Activated naive CD4-positive, alpha-beta T cell treated with anti-CD3 and anti-CD28 coated beads, Interleukin-2, amount 50 U/mL, for 24 hours (primary cell): ENCODE measurements at regions not wholly inside any gene's neighbourhood (a gene's known extent, or its start where the extent isn't known, plus 50 kb on each side); places are given as distances from the start of the nearest gene placed in this dataset.

Experiments used
- H3K27ac Mint-ChIP-seq: one replicate; pipeline ENCODE4 v1.8.0; 2021; ENCODE audit warnings: mild to moderate bottlenecking, mixed read lengths
- H3K27me3 Mint-ChIP-seq: one replicate; pipeline ENCODE4 v1.8.0; 2021; ENCODE audit warnings: mixed read lengths
- H3K36me3 Mint-ChIP-seq: one replicate; pipeline ENCODE4 v1.8.0; 2021; ENCODE audit warnings: mixed read lengths
- H3K4me1 Mint-ChIP-seq: one replicate; pipeline ENCODE4 v1.8.0; 2021; ENCODE audit warnings: mixed read lengths
- H3K4me3 Mint-ChIP-seq: one replicate; pipeline ENCODE4 v1.8.0; 2021; ENCODE audit warnings: mild to moderate bottlenecking, mixed read lengths
- H3K9me3 Mint-ChIP-seq: one replicate; pipeline ENCODE4 v1.8.0; 2021; ENCODE audit warnings: mixed read lengths

GRCh38 chr4:115331241-115331640 lies 217.8 kb upstream of the NDST4 start:
- no peaks in the 10 kb centered on the region for H3K36me3 Mint-ChIP-seq
- no peak overlapping the region for H3K4me3 Mint-ChIP-seq
- no peak overlapping the region for H3K27ac Mint-ChIP-seq
- no peaks in the 10 kb centered on the region for H3K27me3 Mint-ChIP-seq
- peaks cover 5% of the 10 kb centered on the region for H3K9me3 Mint-ChIP-seq
- H3K4me1 Mint-ChIP-seq: no peaks in the 10 kb centered on the region

GRCh38 chr4:115325836-115326235 lies 212.4 kb upstream of the NDST4 start:
- Mint-ChIP-seq H3K9me3 (no peaks in the 10 kb centered on the region), H3K4me3 (no peak overlapping the region), H3K27ac (no peak overlapping the region), H3K27me3 (no peaks in the 10 kb centered on the region), H3K4me1 (no peaks in the 10 kb centered on the region), H3K36me3 (no peaks in the 10 kb centered on the region)

DNA sequence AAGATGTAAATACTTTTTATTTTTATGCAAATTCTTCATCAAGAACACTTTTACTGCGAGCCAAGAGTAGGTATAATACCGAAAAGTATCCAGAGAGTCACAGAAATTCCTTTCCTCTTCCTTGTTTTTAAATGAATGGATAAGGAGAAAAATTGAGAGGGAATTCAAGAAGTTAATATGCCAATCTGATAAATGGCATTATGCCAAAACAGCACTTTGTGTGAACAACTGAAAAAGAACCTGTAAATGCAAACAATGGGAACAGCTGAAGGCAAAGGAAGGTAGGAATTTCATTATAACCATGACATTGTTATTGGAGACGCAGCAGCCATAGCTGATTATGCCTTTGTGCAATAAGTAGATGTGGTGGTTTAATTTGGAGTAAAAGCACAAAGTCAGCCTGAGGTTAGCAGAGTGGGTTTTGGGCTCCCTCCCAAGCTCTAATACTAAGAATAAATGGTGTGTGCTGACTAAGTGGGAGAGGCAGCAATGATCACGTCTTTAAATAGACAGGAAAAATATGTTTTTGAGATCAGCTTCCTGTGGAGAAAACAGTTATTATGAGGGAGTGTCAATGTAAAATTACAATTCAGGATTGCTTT lies 209.8 kb upstream of the NDST4 start:
- Mint-ChIP-seq H3K4me1 (no peaks in the 10 kb centered on the region), H3K9me3 (peaks cover 6% of the 10 kb centered on the region), H3K36me3 (no peaks in the 10 kb centered on the region), H3K27ac (no peak overlapping the region), H3K4me3 (no peak overlapping the region), H3K27me3 (no peaks in the 10 kb centered on the region)

DNA sequence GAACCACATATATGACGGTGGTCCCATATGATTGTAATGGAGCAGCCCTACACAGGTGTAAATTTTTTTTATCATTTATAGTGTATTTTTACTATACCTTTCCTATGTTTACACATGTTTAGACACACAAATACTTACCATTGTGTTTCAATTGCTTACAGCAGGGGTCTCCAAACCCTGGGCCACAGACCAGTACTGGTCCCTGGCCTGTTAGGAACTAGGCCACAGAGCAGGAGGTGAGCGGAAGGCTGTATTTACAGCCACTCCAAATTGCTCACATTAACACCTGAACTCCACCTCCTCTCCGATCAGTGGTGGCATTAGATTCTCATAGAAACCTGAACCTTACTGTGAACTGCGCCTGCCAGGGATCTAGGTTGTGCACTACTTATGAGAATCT lies 201.8 kb upstream of the NDST4 start:
- Mint-ChIP-seq H3K4me1 (no peaks in the 10 kb centered on the region), H3K9me3 (peaks cover 11% of the 10 kb centered on the region), H3K27ac (no peak overlapping the region), H3K36me3 (no peaks in the 10 kb centered on the region), H3K4me3 (no peak overlapping the region), H3K27me3 (no peaks in the 10 kb centered on the region)

GRCh38 chr4:115310641-115311040 lies 197.2 kb upstream of the NDST4 start:
- Mint-ChIP-seq H3K36me3 (no peaks in the 10 kb centered on the region), H3K27ac (no peak overlapping the region), H3K4me1 (no peaks in the 10 kb centered on the region), H3K27me3 (no peaks in the 10 kb centered on the region), H3K9me3 (peaks cover 5% of the 10 kb centered on the region), H3K4me3 (no peak overlapping the region)

- Mint-ChIP-seq H3K4me3 (no peak overlapping the region), H3K4me1 (no peaks in the 10 kb centered on the region), H3K9me3 (no peaks in the 10 kb centered on the region)
These were observed 181.3 kb upstream of the NDST4 start for GRCh38 chr4:115294717-115295116.

GRCh38 chr4:115293093-115293462 lies 179.7 kb upstream of the NDST4 start:
- H3K9me3 Mint-ChIP-seq: no peaks in the 10 kb centered on the region
- no peak overlapping the region for H3K27ac Mint-ChIP-seq
- H3K4me3 Mint-ChIP-seq: no peak overlapping the region
- H3K27me3 Mint-ChIP-seq: no peaks in the 10 kb centered on the region
- H3K36me3 Mint-ChIP-seq: no peaks in the 10 kb centered on the region
- no peaks in the 10 kb centered on the region for H3K4me1 Mint-ChIP-seq

More at GRCh38 chr4:115294717-115295116, 181.3 kb upstream of the NDST4 start:
- Mint-ChIP-seq H3K27me3 (no peaks in the 10 kb centered on the region), H3K27ac (no peak overlapping the region), H3K36me3 (no peaks in the 10 kb centered on the region)

DNA sequence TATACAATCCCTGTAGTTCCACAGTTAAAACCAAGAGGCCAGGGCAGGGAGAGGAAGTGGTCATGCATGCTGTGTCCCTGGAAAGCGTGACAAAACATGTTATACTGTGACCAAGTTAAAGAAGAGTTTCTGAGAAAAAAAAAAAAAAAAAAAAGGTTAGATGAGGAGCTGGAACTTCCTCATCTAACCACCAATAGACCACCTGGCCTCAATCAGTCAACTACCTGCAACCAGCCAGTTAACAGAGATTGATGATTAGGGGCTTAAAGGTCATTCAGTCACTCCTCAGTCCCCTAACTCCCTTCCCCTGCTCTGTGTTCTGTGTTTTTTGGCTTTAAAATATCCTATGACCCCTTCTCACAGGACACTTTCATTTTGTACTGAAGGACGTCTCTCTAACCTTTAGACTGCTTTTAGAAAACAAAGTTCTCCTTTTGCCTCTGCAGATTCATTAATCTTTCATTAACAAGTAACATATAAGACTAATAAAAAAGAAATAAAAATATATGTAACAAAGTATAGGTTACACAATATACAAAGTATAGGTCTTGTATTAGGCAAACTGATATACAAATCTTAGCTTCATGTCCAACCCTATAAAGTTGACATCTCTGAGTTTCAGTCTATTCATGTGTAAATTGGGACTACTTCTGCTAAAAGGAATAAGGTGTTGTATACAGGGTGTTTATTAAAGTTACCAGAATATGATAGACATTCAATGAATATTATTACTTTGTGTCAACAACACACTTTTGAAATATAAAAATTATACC lies 179.1 kb upstream of the NDST4 start:
- no peaks in the 10 kb centered on the region for H3K27me3 Mint-ChIP-seq
- no peaks in the 10 kb centered on the region for H3K9me3 Mint-ChIP-seq
- H3K4me3 Mint-ChIP-seq: no peak overlapping the region
- no peaks in the 10 kb centered on the region for H3K36me3 Mint-ChIP-seq
- H3K4me1 Mint-ChIP-seq: no peaks in the 10 kb centered on the region
- H3K27ac Mint-ChIP-seq: no peak overlapping the region

DNA sequence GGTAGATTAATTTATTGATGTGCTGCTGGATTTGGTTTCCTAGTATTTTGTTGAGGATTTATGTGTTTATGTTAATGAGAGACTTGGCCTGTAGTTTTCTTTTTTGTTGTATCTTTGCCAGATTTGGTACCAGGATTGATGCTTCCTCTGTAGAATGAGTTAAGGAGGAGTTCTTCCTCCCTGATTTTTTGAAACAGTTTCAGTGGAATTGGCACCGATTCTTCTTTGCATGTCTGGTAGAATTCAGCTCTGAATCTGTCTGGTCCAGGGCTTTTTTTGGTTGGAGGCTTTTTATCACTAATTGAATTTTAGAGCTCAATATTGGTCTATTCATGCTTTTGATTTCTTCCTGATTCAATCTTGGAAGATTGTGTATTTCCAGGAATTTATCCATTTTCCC lies 174.0 kb upstream of the NDST4 start:
- no peak overlapping the region for H3K4me3 Mint-ChIP-seq
- H3K27ac Mint-ChIP-seq: no peak overlapping the region
- no peaks in the 10 kb centered on the region for H3K36me3 Mint-ChIP-seq
- no peaks in the 10 kb centered on the region for H3K4me1 Mint-ChIP-seq
- H3K27me3 Mint-ChIP-seq: no peaks in the 10 kb centered on the region
- no peaks in the 10 kb centered on the region for H3K9me3 Mint-ChIP-seq

- H3K27me3 Mint-ChIP-seq: no peaks in the 10 kb centered on the region
- no peak overlapping the region for H3K27ac Mint-ChIP-seq
- H3K36me3 Mint-ChIP-seq: no peaks in the 10 kb centered on the region
- no peak overlapping the region for H3K4me3 Mint-ChIP-seq
- H3K9me3 Mint-ChIP-seq: no peaks in the 10 kb centered on the region
- H3K4me1 Mint-ChIP-seq: no peaks in the 10 kb centered on the region
These were observed 165.9 kb upstream of the NDST4 start for GRCh38 chr4:115279330-115279729.

GRCh38 chr4:115278830-115279229 lies 165.4 kb upstream of the NDST4 start:
- Mint-ChIP-seq H3K27ac (no peak overlapping the region), H3K4me1 (no peaks in the 10 kb centered on the region), H3K27me3 (no peaks in the 10 kb centered on the region), H3K36me3 (no peaks in the 10 kb centered on the region), H3K9me3 (no peaks in the 10 kb centered on the region), H3K4me3 (no peak overlapping the region)

DNA sequence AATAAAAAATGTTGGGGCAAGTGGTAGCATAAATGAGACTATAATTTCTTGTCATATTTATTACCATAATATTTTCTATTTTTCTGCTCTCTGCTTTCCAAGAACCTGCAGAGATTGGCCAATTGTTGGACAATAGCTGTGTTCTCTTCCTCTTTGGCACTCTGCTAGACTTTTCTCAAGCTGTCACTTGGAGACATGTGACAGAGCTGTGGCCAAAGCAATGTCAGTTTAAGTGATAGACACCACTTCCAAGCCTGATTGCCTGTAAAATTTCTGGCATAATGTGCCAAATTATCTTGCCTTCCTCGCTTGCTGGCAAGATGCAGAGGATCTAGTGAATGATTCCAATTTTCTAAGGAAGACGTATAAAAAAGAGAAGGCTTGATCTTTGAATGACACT lies 162.2 kb upstream of the NDST4 start:
- Mint-ChIP-seq H3K27ac (no peak overlapping the region), H3K4me3 (no peak overlapping the region)

DNA sequence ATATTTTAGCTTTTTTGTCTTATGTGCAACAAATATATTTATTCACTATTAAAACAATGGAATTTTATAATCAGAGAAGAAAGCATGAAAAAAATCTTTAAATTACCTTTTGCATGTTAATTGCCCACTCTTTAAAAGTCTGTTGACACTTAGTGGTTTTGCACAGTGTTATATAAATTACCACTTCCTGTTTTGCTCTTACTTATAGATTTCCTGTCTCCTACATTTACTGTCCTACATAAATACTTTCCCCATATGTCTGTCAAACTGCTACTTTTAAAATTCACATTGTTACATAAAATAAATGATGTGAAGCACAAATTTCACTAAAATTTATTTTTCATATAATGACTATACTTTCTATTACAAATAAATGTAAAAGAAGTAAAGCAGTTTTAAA lies 161.1 kb upstream of the NDST4 start:
- Mint-ChIP-seq H3K27ac (no peak overlapping the region), H3K4me1 (no peaks in the 10 kb centered on the region), H3K27me3 (no peaks in the 10 kb centered on the region), H3K36me3 (no peaks in the 10 kb centered on the region), H3K9me3 (no peaks in the 10 kb centered on the region), H3K4me3 (no peak overlapping the region)

More for the DNA sequence above, 162.2 kb upstream of the NDST4 start:
- H3K9me3 Mint-ChIP-seq: no peaks in the 10 kb centered on the region
- no peaks in the 10 kb centered on the region for H3K27me3 Mint-ChIP-seq
- no peaks in the 10 kb centered on the region for H3K36me3 Mint-ChIP-seq
- no peaks in the 10 kb centered on the region for H3K4me1 Mint-ChIP-seq

DNA sequence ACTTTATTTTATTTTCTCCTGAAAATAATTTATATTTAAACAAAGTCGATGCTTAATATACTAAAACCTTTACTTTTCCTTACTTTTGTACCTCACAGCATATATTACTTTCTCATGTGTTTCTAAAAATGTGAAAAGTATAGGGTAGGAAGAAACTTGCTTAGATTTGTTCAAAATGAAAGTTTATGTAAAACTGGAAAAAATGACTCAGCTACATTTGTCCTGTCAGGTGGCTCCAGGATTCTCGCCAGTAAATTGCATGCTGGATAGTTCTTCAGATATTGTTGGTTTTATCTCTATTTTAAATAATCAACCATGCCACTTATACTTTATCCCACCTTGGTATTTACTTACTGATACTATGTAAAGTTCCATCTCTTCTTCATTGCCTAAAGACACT lies 159.2 kb upstream of the NDST4 start:
- Mint-ChIP-seq H3K4me1 (no peaks in the 10 kb centered on the region), H3K27me3 (no peaks in the 10 kb centered on the region), H3K36me3 (no peaks in the 10 kb centered on the region), H3K4me3 (no peak overlapping the region), H3K27ac (no peak overlapping the region), H3K9me3 (no peaks in the 10 kb centered on the region)

DNA sequence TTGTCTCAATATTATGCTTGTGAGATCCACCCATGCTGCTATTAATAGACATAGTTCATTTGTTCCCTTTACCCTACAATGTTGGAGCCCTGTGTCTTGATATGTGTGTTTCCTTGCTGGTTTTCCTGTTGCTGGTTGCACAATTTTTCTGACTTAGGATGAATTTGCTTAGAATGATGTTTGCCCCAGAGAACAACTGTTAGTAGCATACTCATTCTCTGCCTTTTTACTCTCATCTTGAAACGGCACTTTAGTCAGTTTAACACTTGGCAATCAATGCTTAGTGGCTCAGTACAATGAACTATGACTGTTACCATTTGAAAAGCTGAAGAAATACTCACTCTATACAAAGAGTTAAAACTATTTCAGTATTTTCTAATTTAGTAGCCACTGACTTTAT lies 158.8 kb upstream of the NDST4 start:
- H3K27ac Mint-ChIP-seq: no peak overlapping the region

GRCh38 chr4:115260195-115260594 lies 146.8 kb upstream of the NDST4 start:
- H3K4me1 Mint-ChIP-seq: no peaks in the 10 kb centered on the region
- no peaks in the 10 kb centered on the region for H3K36me3 Mint-ChIP-seq
- H3K4me3 Mint-ChIP-seq: no peak overlapping the region
- H3K27ac Mint-ChIP-seq: no peak overlapping the region
- no peaks in the 10 kb centered on the region for H3K27me3 Mint-ChIP-seq
- H3K9me3 Mint-ChIP-seq: peaks cover 9% of the 10 kb centered on the region

More for the DNA sequence above, 158.8 kb upstream of the NDST4 start:
- Mint-ChIP-seq H3K36me3 (no peaks in the 10 kb centered on the region), H3K9me3 (no peaks in the 10 kb centered on the region), H3K27me3 (no peaks in the 10 kb centered on the region), H3K4me3 (no peak overlapping the region), H3K4me1 (no peaks in the 10 kb centered on the region)

GRCh38 chr4:115259642-115260041 lies 146.2 kb upstream of the NDST4 start:
- no peak overlapping the region for H3K27ac Mint-ChIP-seq
- no peaks in the 10 kb centered on the region for H3K27me3 Mint-ChIP-seq
- no peaks in the 10 kb centered on the region for H3K4me1 Mint-ChIP-seq
- no peaks in the 10 kb centered on the region for H3K36me3 Mint-ChIP-seq
- peaks cover 9% of the 10 kb centered on the region for H3K9me3 Mint-ChIP-seq
- no peak overlapping the region for H3K4me3 Mint-ChIP-seq
